ENCODE measurements at regions not wholly inside any gene's neighbourhood (a gene's known extent, or its start where the extent isn't known, plus 50 kb on each side); places are given as distances from the start of the nearest gene placed in this dataset.
A peak's percentile ranks its signal among the peaks of the same experiment; 100 is the strongest.

GRCh38 chrX:19177721-19178120 is 55.5 kb upstream of the ADGRG2 start:
- Histone ChIP-seq H3K36me3 (ENCODE audit: insufficient read depth, low read length, poor library complexity, severe bottlenecking) (no peaks in the 10 kb centered on the region), H3K4me3 (ENCODE audit: low read depth, low read length, poor library complexity, severe bottlenecking) (peak overlapping the region; percentile 9), H3K9me3 (ENCODE audit: low read depth, low read length, poor library complexity, severe bottlenecking) (no peaks in the 10 kb centered on the region), H3K27ac (ENCODE audit: low read depth, low read length, poor library complexity, severe bottlenecking) (peak overlapping the region; percentile 96), H3K4me1 (ENCODE audit: insufficient read depth, low read length, poor library complexity, severe bottlenecking) (peaks cover 68% of the 10 kb centered on the region), H3K27me3 (replicated peaks; ENCODE audit: insufficient read depth, low read depth, low read length, poor library complexity) (no peaks in the 10 kb centered on the region)
- no peak for TF ChIP-seq EZH2 (IDR thresholded peaks at IDR 0.05; ENCODE audit: borderline replicate concordance, low read depth, low read length, poor library complexity, severe bottlenecking)
- TF ChIP-seq, protein P1, sequence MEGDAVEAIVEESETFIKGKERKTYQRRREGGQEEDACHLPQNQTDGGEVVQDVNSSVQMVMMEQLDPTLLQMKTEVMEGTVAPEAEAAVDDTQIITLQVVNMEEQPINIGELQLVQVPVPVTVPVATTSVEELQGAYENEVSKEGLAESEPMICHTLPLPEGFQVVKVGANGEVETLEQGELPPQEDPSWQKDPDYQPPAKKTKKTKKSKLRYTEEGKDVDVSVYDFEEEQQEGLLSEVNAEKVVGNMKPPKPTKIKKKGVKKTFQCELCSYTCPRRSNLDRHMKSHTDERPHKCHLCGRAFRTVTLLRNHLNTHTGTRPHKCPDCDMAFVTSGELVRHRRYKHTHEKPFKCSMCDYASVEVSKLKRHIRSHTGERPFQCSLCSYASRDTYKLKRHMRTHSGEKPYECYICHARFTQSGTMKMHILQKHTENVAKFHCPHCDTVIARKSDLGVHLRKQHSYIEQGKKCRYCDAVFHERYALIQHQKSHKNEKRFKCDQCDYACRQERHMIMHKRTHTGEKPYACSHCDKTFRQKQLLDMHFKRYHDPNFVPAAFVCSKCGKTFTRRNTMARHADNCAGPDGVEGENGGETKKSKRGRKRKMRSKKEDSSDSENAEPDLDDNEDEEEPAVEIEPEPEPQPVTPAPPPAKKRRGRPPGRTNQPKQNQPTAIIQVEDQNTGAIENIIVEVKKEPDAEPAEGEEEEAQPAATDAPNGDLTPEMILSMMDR (conservative IDR thresholded peaks at IDR 0.05; ENCODE audit: low read depth, low read length): peak; percentile 22; the same call in 1 of the 2 replicates
- ChIA-PET POLR2A (ENCODE audit: low non-redundant PET) (no interaction called here), CTCF (interaction anchor here (0.6 to 2.5 kb wide), 5 partner anchors 39 to 246 kb away, joined by 3 to 15 read pairs (median 4); no protein-coding TSS in a partner anchor)
- intact Hi-C loops (cut with micrococcal nuclease; ENCODE audit: unreplicated experiment): loop anchor here (1.0 to 5.0 kb wide), 8 partner anchors 50 to 785 kb away; no protein-coding TSS in a partner anchor
- no TSS peak for BruUV-seq (replicated peaks)
- peak; percentile 98 for DNase-seq (ENCODE audit: low spot score)

- BruUV-seq (replicated peaks): no TSS peak
- CTCF ChIA-PET: interaction anchor here (0.6 to 2.5 kb wide), 2 partner anchors 40 to 155 kb away, joined by 4 to 15 read pairs; no protein-coding TSS in a partner anchor
Observed at GRCh38 chrX:19178402-19178801, 56.1 kb upstream of the ADGRG2 start.

DNA sequence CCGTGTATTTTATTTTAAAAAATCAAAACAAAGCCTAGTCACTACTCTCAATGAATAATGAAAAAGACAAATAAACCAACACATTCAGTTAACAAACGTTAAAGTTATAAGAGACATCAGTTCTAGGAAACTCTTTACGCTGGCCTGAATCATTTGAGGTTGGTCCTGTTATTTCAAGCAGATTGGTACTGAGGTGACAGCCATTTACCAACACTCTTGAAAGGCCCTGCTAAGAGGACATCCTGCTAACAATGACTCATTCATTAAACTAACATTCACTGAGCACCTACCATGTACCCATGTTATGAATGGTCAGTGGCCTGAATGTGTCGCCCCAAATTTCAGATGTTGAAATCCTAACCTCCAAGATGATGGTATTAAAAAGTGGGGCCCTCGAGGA is 57.1 kb upstream of the ADGRG2 start:
- H3K9me3 ChIP-seq (ENCODE audit: low read depth, low read length, poor library complexity, severe bottlenecking): no peaks in the 10 kb centered on the region
- H3K36me3 ChIP-seq (ENCODE audit: insufficient read depth, low read length, poor library complexity, severe bottlenecking): no peaks in the 10 kb centered on the region
- no peak overlapping the region for H3K4me3 ChIP-seq (ENCODE audit: low read depth, low read length, poor library complexity, severe bottlenecking)
- intact Hi-C loops (cut with micrococcal nuclease; ENCODE audit: unreplicated experiment): loop anchor here (5.0 kb wide), 3 partner anchors 48 to 787 kb away; no protein-coding TSS in a partner anchor
- POLR2A ChIA-PET (ENCODE audit: low non-redundant PET): no interaction called here
- CTCF ChIA-PET: no interaction called here
- peak overlapping the region; percentile 96 for H3K27ac ChIP-seq (ENCODE audit: low read depth, low read length, poor library complexity, severe bottlenecking)
- H3K4me1 ChIP-seq (ENCODE audit: insufficient read depth, low read length, poor library complexity, severe bottlenecking): peaks cover 68% of the 10 kb centered on the region
- TF ChIP-seq, protein P1 (conservative IDR thresholded peaks at IDR 0.05; ENCODE audit: low read depth, low read length): no peak
- TF ChIP-seq EZH2 (IDR thresholded peaks at IDR 0.05; ENCODE audit: borderline replicate concordance, low read depth, low read length, poor library complexity, severe bottlenecking): no peak
- no peak for DNase-seq (ENCODE audit: low spot score)
- BruUV-seq (replicated peaks): no TSS peak
- no peaks in the 10 kb centered on the region for H3K27me3 ChIP-seq (replicated peaks; ENCODE audit: insufficient read depth, low read depth, low read length, poor library complexity)

More at GRCh38 chrX:19178402-19178801, 56.1 kb upstream of the ADGRG2 start:
- H3K4me1 ChIP-seq (ENCODE audit: insufficient read depth, low read length, poor library complexity, severe bottlenecking): peaks cover 67% of the 10 kb centered on the region
- no peaks in the 10 kb centered on the region for H3K36me3 ChIP-seq (ENCODE audit: insufficient read depth, low read length, poor library complexity, severe bottlenecking)
- no peaks in the 10 kb centered on the region for H3K27me3 ChIP-seq (replicated peaks; ENCODE audit: insufficient read depth, low read depth, low read length, poor library complexity)
- peak overlapping the region; percentile 96 for H3K27ac ChIP-seq (ENCODE audit: low read depth, low read length, poor library complexity, severe bottlenecking)
- intact Hi-C loops (cut with micrococcal nuclease; ENCODE audit: unreplicated experiment): loop anchor here (5.0 kb wide), 3 partner anchors 49 to 786 kb away; no protein-coding TSS in a partner anchor
- no peak for TF ChIP-seq EZH2 (IDR thresholded peaks at IDR 0.05; ENCODE audit: borderline replicate concordance, low read depth, low read length, poor library complexity, severe bottlenecking)
- TF ChIP-seq, protein P1 (conservative IDR thresholded peaks at IDR 0.05; ENCODE audit: low read depth, low read length): no peak
- no peak for DNase-seq (ENCODE audit: low spot score)
- POLR2A ChIA-PET (ENCODE audit: low non-redundant PET): interaction anchor here (0.6 kb wide), 1 partner anchor 21 kb away, joined by 3 read pairs; no protein-coding TSS in a partner anchor
- H3K9me3 ChIP-seq (ENCODE audit: low read depth, low read length, poor library complexity, severe bottlenecking): no peaks in the 10 kb centered on the region
- H3K4me3 ChIP-seq (ENCODE audit: low read depth, low read length, poor library complexity, severe bottlenecking): no peak overlapping the region

Data from A673 (cell line).